Muscle layer of colon (tissue), 2 donors: ENCODE measurements at regions not wholly inside any gene's neighbourhood (a gene's known extent, or its start where the extent isn't known, plus 50 kb on each side); places are given as distances from the start of the nearest gene placed in this dataset.

Experiments
- H3K27ac ChIP-seq: one replicate; pipeline ENCODE4 v1.7.0; 2013; ENCODE audit warnings: low read depth, mild to moderate bottlenecking, low read length, moderate library complexity
- H3K27me3 ChIP-seq, 2 donors: one replicate each; pipeline ENCODE4 v1.7.0; 2013; ENCODE audit warnings: low read length in 2 of 2, mild to moderate bottlenecking in 2 of 2; ENCODE audit not compliant: insufficient read depth in 2 of 2, control insufficient read depth in 1 of 2
- H3K36me3 ChIP-seq: one replicate; pipeline ENCODE4 v1.7.0; 2013; ENCODE audit warnings: mild to moderate bottlenecking, low read length; ENCODE audit not compliant: insufficient read depth
- H3K4me1 ChIP-seq: one replicate; pipeline ENCODE4 v1.7.0; 2013; ENCODE audit warnings: mild to moderate bottlenecking, low read length; ENCODE audit not compliant: insufficient read depth
- H3K4me3 ChIP-seq, 2 donors: one replicate each; pipeline ENCODE4 v1.7.0; 2013; ENCODE audit warnings: low read length in 2 of 2, low read depth in 1 of 2, mild to moderate bottlenecking in 1 of 2, moderate library complexity in 1 of 2
- H3K9ac ChIP-seq: one replicate; pipeline ENCODE4 v1.7.0; 2013; ENCODE audit warnings: low read length
- H3K9me3 ChIP-seq: one replicate; pipeline ENCODE4 v1.7.0; 2013; ENCODE audit warnings: mild to moderate bottlenecking, low read length
- donor health status: abdominal sarcoma.
- donor health status: Adenocarcinoma of cecum.

GRCh38 chr20:19961293-19961692, 55.9 kb upstream of the NAA20 start:
- H3K27me3 ChIP-seq, result no peaks in the 10 kb centered on the region

GRCh38 chr20:19962958-19963357, 54.2 kb upstream of the NAA20 start:
- peaks cover 66% of the 10 kb centered on the region for H3K36me3 ChIP-seq
- no peak overlapping the region for H3K4me3 ChIP-seq
- no peak overlapping the region for H3K27ac ChIP-seq
- H3K27me3 ChIP-seq, result no peaks in the 10 kb centered on the region
- no peak overlapping the region for H3K9ac ChIP-seq
- H3K9me3 ChIP-seq, result no peaks in the 10 kb centered on the region
- peaks cover 4% of the 10 kb centered on the region for H3K4me1 ChIP-seq

More at GRCh38 chr20:19961293-19961692, 55.9 kb upstream of the NAA20 start:
- no peaks in the 10 kb centered on the region for H3K4me1 ChIP-seq
- no peaks in the 10 kb centered on the region for H3K9me3 ChIP-seq
- H3K4me3 ChIP-seq, result no peak overlapping the region
- no peak overlapping the region for H3K27ac ChIP-seq
- H3K9ac ChIP-seq, result no peak overlapping the region
- H3K36me3 ChIP-seq, result peaks cover 67% of the 10 kb centered on the region

- peaks cover 16% of the 10 kb centered on the region for H3K4me1 ChIP-seq
- no peak overlapping the region for H3K27ac ChIP-seq
- H3K9me3 ChIP-seq, result no peaks in the 10 kb centered on the region
- no peak overlapping the region for H3K4me3 ChIP-seq
- H3K27me3 ChIP-seq, result no peaks in the 10 kb centered on the region
- peaks cover 55% of the 10 kb centered on the region for H3K36me3 ChIP-seq
- no peak overlapping the region for H3K9ac ChIP-seq
Measured at GRCh38 chr20:19964289-19965265, 52.6 kb upstream of the NAA20 start.

GRCh38 chr20:19966840-19967239, 50.3 kb upstream of the NAA20 start:
- Histone ChIP-seq H3K4me1 (peaks cover 16% of the 10 kb centered on the region), H3K27ac (no peak overlapping the region), H3K9ac (no peak overlapping the region), H3K4me3 (no peak overlapping the region), H3K36me3 (peaks cover 33% of the 10 kb centered on the region), H3K9me3 (no peaks in the 10 kb centered on the region), H3K27me3 (no peaks in the 10 kb centered on the region)
